IMR-90 (cell line): ENCODE measurements at regions not wholly inside any gene's neighbourhood (a gene's known extent, or its start where the extent isn't known, plus 50 kb on each side); places are given as distances from the start of the nearest gene placed in this dataset.

Experiments used
- ATAC-seq: fragments of 200-7000 bp; cut with Tn5 transposase; 2 replicates; pipeline ENCODE4 v1.9.1; 2020; ENCODE audit warnings: low read depth, mild to moderate bottlenecking, moderate library complexity
- BruUV-seq: library from RNA; stranded (reverse); fragments of 400-500 nt; replicated peaks from 2 replicates; lab custom pipeline; 2021; lab: Mats Ljungman, UMichigan
- CTCF ChIA-PET: fragments of 300-600 bp; formaldehyde crosslinking; extraction: SDS; loops from one replicate; lab custom pipeline; 2021; ENCODE audit warnings: antibody characterized with exemption; lab: Yijun Ruan, JAX
- POLR2A ChIA-PET: fragments of 300-600 bp; sonication (Branson Sonifier 250); formaldehyde crosslinking; loops from one replicate; lab custom pipeline; 2022; ENCODE audit warnings: antibody characterized with exemption; ENCODE audit not compliant: unreplicated experiment; lab: Charles Lee
- DNase-seq: peaks from one replicate; pipeline ENCODE4 v3.0.0; 2013
- H2AFZ ChIP-seq: replicated peaks from 2 replicates; pipeline ENCODE3; 2013; ENCODE audit warnings: low read length, mild to moderate bottlenecking; ENCODE audit not compliant: poor library complexity
- H2AK5ac ChIP-seq: 2 replicates; pipeline ENCODE4 v1.6.1; 2013; ENCODE audit warnings: low read depth, low read length, inconsistent platforms
- H2AK9ac ChIP-seq: replicated peaks from 2 replicates; pipeline ENCODE3; 2013; ENCODE audit warnings: mild to moderate bottlenecking, low read depth, low read length, moderate library complexity; ENCODE audit not compliant: poor library complexity
- H2BK120ac ChIP-seq: 2 replicates; pipeline ENCODE4 v1.6.1; 2013; ENCODE audit warnings: low read depth, low read length, inconsistent platforms
- H2BK15ac ChIP-seq: 3 replicates; pipeline ENCODE4 v1.6.1; 2013; ENCODE audit warnings: low read depth, low read length, inconsistent platforms
- H2BK20ac ChIP-seq: 2 replicates; pipeline ENCODE4 v1.6.1; 2013; ENCODE audit warnings: low read depth, mild to moderate bottlenecking, inconsistent platforms, low read length, moderate library complexity
- H2BK5ac ChIP-seq: 2 replicates; pipeline ENCODE4 v1.6.1; 2013; ENCODE audit warnings: mild to moderate bottlenecking, low read depth, low read length, inconsistent platforms; ENCODE audit not compliant: poor library complexity, severe bottlenecking
- H3K14ac ChIP-seq: replicated peaks from 2 replicates; pipeline ENCODE4 v1.6.1; 2013; ENCODE audit warnings: low read depth, low read length, inconsistent platforms
- H3K18ac ChIP-seq: 2 replicates; pipeline ENCODE4 v1.6.1; 2013; ENCODE audit warnings: low read depth, low read length, control low read depth
- H3K23ac ChIP-seq: 2 replicates; pipeline ENCODE4 v1.6.1; 2013; ENCODE audit warnings: low read depth, low read length, inconsistent platforms
- H3K27ac ChIP-seq: 2 replicates; pipeline ENCODE4 v1.5.1; 2013; ENCODE audit warnings: mild to moderate bottlenecking, control low read depth, low read length; ENCODE audit not compliant: insufficient read depth
- H3K27me3 ChIP-seq: 2 replicates; pipeline ENCODE4 v1.6.1; 2013; ENCODE audit warnings: low read length; ENCODE audit not compliant: control insufficient read depth, insufficient read depth
- H3K36me3 ChIP-seq: 2 replicates; pipeline ENCODE4 v1.6.1; 2013; ENCODE audit warnings: low read length, mixed read lengths; ENCODE audit not compliant: control insufficient read depth, insufficient read depth
- H3K4ac ChIP-seq: 2 replicates; pipeline ENCODE4 v1.6.1; 2013; ENCODE audit warnings: low read depth, low read length, inconsistent platforms
- H3K4me1 ChIP-seq: 2 replicates; pipeline ENCODE4 v1.6.1; 2013; ENCODE audit warnings: low read length, mixed read lengths; ENCODE audit not compliant: control insufficient read depth, insufficient read depth
- H3K4me2 ChIP-seq: 2 replicates; pipeline ENCODE4 v1.6.1; 2013; ENCODE audit warnings: low read depth, mild to moderate bottlenecking, control low read depth, low read length, moderate library complexity
- H3K4me3 ChIP-seq: 2 replicates; pipeline ENCODE4 v1.5.1; 2013; ENCODE audit warnings: low read depth, mild to moderate bottlenecking, control low read depth, low read length, moderate library complexity; ENCODE audit not compliant: insufficient read depth
- H3K56ac ChIP-seq: 2 replicates; pipeline ENCODE4 v1.6.1; 2013; ENCODE audit warnings: low read length, inconsistent platforms; ENCODE audit not compliant: insufficient read depth; ENCODE audit errors: extremely low read depth
- H3K79me1 ChIP-seq, 2 experiments: 2 replicates each; pipeline ENCODE4 v1.6.1; 2013; ENCODE audit warnings: low read length in 2 of 2, inconsistent platforms in 1 of 2, low read depth in 1 of 2
- H3K9ac ChIP-seq: 2 replicates; pipeline ENCODE4 v1.6.1; 2013; ENCODE audit warnings: low read depth, low read length, control low read depth
- H3K9me1 ChIP-seq: 2 replicates; pipeline ENCODE4 v1.6.1; 2013; ENCODE audit warnings: low read length, inconsistent platforms; ENCODE audit not compliant: insufficient read depth
- H3K9me3 ChIP-seq: 2 replicates; pipeline ENCODE4 v1.6.1; 2013; ENCODE audit warnings: low read length; ENCODE audit not compliant: control insufficient read depth, insufficient read depth
- H4K20me1 ChIP-seq: 2 replicates; pipeline ENCODE4 v1.6.1; 2013; ENCODE audit warnings: low read length, inconsistent platforms; ENCODE audit not compliant: insufficient read depth
- H4K5ac ChIP-seq: 2 replicates; pipeline ENCODE4 v1.6.1; 2013; ENCODE audit warnings: mild to moderate bottlenecking, low read depth, low read length, control low read depth
- H4K8ac ChIP-seq, 2 experiments: 2 replicates each; pipeline ENCODE4 v1.6.1; 2013; ENCODE audit warnings: low read depth in 2 of 2, low read length in 2 of 2, control low read depth in 1 of 2, inconsistent platforms in 1 of 2
- H4K91ac ChIP-seq: 2 replicates; pipeline ENCODE4 v1.6.1; 2013; ENCODE audit warnings: low read depth, low read length, inconsistent platforms; ENCODE audit not compliant: insufficient read depth
- BHLHE40 ChIP-seq: fragments of 150-350 bp; IDR thresholded peaks from 2 replicates; pipeline ENCODE4 v1.6.1; 2016; ENCODE audit warnings: mild to moderate bottlenecking, low read depth, low read length
- CEBPB ChIP-seq: IDR thresholded peaks from 2 replicates; pipeline ENCODE4 v1.6.1; 2012; ENCODE audit warnings: low read depth, low read length, improper control_type of control experiment
- CHD1 ChIP-seq: IDR thresholded peaks from 2 replicates; pipeline ENCODE4 v1.6.1; 2012; ENCODE audit warnings: low read depth, low read length, improper control_type of control experiment
- FOS ChIP-seq: fragments of 150-350 bp; IDR thresholded peaks from 2 replicates; pipeline ENCODE4 v1.6.1; 2016; ENCODE audit warnings: low read depth, low read length
- MAFK ChIP-seq: IDR thresholded peaks from 2 replicates; pipeline ENCODE4 v1.6.1; 2012; ENCODE audit warnings: low read depth, low read length, improper control_type of control experiment
- MAZ ChIP-seq: IDR thresholded peaks from 2 replicates; pipeline ENCODE4 v1.6.1; 2012; ENCODE audit warnings: low read depth, mild to moderate bottlenecking, low read length, improper control_type of control experiment, moderate library complexity, borderline replicate concordance
- MXI1 ChIP-seq: IDR thresholded peaks from 2 replicates; pipeline ENCODE4 v1.6.1; 2012; ENCODE audit warnings: low read depth, mild to moderate bottlenecking, low read length, moderate library complexity, borderline replicate concordance
- NFE2L2 ChIP-seq: fragments of 150-350 bp; IDR thresholded peaks from 2 replicates; pipeline ENCODE4 v1.6.1; 2016; ENCODE audit warnings: low read depth, mild to moderate bottlenecking, low read length
- POLR2A ChIP-seq: IDR thresholded peaks from 2 replicates; pipeline ENCODE4 v1.6.1; 2012; ENCODE audit warnings: mild to moderate bottlenecking, low read depth, low read length
- RAD21 ChIP-seq: IDR thresholded peaks from 2 replicates; pipeline ENCODE4 v1.6.1; 2012; ENCODE audit warnings: low read length, improper control_type of control experiment
- RCOR1 ChIP-seq: IDR thresholded peaks from 2 replicates; pipeline ENCODE4 v1.6.1; 2012; ENCODE audit warnings: mild to moderate bottlenecking, low read length, improper control_type of control experiment; ENCODE audit not compliant: insufficient replicate concordance
- RFX5 ChIP-seq: IDR thresholded peaks from 2 replicates; pipeline ENCODE4 v1.8.0; 2012; ENCODE audit warnings: low read depth, mild to moderate bottlenecking, low read length, moderate library complexity
- SMC3 ChIP-seq: fragments of 150-350 bp; IDR thresholded peaks from 2 replicates; pipeline ENCODE4 v1.6.1; 2016; ENCODE audit warnings: low read depth, mild to moderate bottlenecking, antibody characterized with exemption, low read length, moderate library complexity
- WGBS, 2 experiments: methylation state at CpG; one replicate each; pipeline versions ENCODE4 v1.1.5 to v1.1.7; 2013; ENCODE audit warnings: missing lambda C conversion rate in 2 of 2; ENCODE audit not compliant: insufficient read length in 1 of 2; ENCODE audit errors: extremely low coverage in 2 of 2; 5-methylcytosine and 5-hydroxymethylcytosine counted together
- dilution Hi-C: fragments of 300-500 bp; cut with HindIII; formaldehyde crosslinking; loops from one replicate; pipeline ENCODE4 v1.14.3; 2018; ENCODE audit warnings: low sequenced_read_pairs; ENCODE audit not compliant: unreplicated experiment
- in situ Hi-C: fragments of 300-500 bp; cut with MboI; formaldehyde crosslinking; loops from 3 replicates; pipeline ENCODE4 v1.14.3; 2019; ENCODE audit warnings: low sequenced_read_pairs, inconsistent platforms, mixed read lengths
- intact Hi-C: fragments of 100-400 bp; cut with micrococcal nuclease; formaldehyde crosslinking; loops from 2 replicates; pipeline ENCODE4 v1.10.0; 2022
- TF ChIP-seq, protein P1 (sequence below): fragments of 150-350 bp; IDR thresholded peaks from 2 replicates; pipeline ENCODE4 v1.6.1; 2017; ENCODE audit warnings: mild to moderate bottlenecking, antibody characterized with exemption, low read length, low read depth
- TF ChIP-seq, protein P2 (sequence below): conservative IDR thresholded peaks from 2 replicates; pipeline ENCODE4 v1.5.1; 2012; ENCODE audit warnings: mild to moderate bottlenecking, low read depth, low read length, improper control_type of control experiment
- TF ChIP-seq, protein P3 (sequence below): fragments of 150-350 bp; IDR thresholded peaks from 2 replicates; pipeline ENCODE4 v1.6.1; 2016; ENCODE audit warnings: low read depth, mild to moderate bottlenecking, low read length, moderate library complexity, borderline replicate concordance

DNA sequence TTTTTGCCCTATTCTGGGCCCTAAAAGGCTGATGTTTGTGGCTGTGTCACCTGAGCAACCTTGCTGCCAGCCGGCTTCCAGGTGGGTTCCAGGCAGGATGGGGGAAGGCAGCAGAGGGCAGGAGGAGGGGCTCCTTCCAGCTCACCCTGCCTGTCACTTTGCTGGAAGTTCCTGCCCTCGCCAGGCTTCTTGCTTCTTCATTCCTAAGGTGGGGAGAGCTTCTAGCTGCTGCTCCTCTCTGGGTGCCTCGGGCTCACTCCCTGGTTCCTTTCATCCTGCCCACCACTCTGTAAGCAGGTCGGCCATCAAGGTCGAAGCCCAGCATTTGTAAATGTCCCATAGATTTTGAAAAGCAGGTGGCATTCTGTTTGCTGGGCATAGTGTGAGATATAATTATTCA lies 249.4 kb upstream of the HS6ST1 start:
- Histone ChIP-seq H2BK5ac (no peak overlapping the region), H4K91ac (no peak overlapping the region), H4K5ac (no peak overlapping the region), H3K23ac (no peak overlapping the region), H2AK5ac (no peak overlapping the region), H2BK15ac (no peak overlapping the region), H3K4ac (no peak overlapping the region), H4K8ac (no peak overlapping the region), H4K20me1 (no peaks in the 10 kb centered on the region), H3K56ac (no peak overlapping the region), H3K9me3 (no peaks in the 10 kb centered on the region), H2AK9ac (peak overlapping the region; percentile 19), H2AFZ (peak overlapping the region; percentile 66), H2BK20ac (no peak overlapping the region; the same call in 1 of the 2 replicates), H3K9ac (no peak overlapping the region), H2BK120ac (no peak overlapping the region), H3K36me3 (no peaks in the 10 kb centered on the region), H3K27ac (no peak overlapping the region), H3K27me3 (no peaks in the 10 kb centered on the region), H3K9me1 (peaks cover 5% of the 10 kb centered on the region; the same call in 1 of the 2 replicates), H3K4me1 (peaks cover 3% of the 10 kb centered on the region; the same call in 1 of the 2 replicates), H3K4me3 (no peak overlapping the region), H3K18ac (no peak overlapping the region), H3K4me2 (no peak overlapping the region), H3K14ac (no peak overlapping the region), H3K79me1 (no peaks in the 10 kb centered on the region)
- no TSS peak for BruUV-seq
- intact Hi-C loops (no loop called here), dilution Hi-C loops (no loop called here), in situ Hi-C loops (no loop called here)
- ChIA-PET CTCF (no interaction called here), POLR2A (no interaction called here)
- ATAC-seq (no peak), DNase-seq (no peak)
- no CpG with 5 or more reads among the region's 5 CpGs for WGBS, 2 experiments
- TF ChIP-seq SMC3 (no peak), MAZ (no peak), CEBPB (no peak), MXI1 (no peak), RFX5 (no peak), MAFK (no peak), RAD21 (no peak), NFE2L2 (no peak), CHD1 (no peak), BHLHE40 (no peak), RCOR1 (no peak), FOS (no peak), POLR2A (no peak)
- TF ChIP-seq, protein P1, sequence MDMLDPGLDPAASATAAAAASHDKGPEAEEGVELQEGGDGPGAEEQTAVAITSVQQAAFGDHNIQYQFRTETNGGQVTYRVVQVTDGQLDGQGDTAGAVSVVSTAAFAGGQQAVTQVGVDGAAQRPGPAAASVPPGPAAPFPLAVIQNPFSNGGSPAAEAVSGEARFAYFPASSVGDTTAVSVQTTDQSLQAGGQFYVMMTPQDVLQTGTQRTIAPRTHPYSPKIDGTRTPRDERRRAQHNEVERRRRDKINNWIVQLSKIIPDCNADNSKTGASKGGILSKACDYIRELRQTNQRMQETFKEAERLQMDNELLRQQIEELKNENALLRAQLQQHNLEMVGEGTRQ = no peak
- TF ChIP-seq, protein P2, sequence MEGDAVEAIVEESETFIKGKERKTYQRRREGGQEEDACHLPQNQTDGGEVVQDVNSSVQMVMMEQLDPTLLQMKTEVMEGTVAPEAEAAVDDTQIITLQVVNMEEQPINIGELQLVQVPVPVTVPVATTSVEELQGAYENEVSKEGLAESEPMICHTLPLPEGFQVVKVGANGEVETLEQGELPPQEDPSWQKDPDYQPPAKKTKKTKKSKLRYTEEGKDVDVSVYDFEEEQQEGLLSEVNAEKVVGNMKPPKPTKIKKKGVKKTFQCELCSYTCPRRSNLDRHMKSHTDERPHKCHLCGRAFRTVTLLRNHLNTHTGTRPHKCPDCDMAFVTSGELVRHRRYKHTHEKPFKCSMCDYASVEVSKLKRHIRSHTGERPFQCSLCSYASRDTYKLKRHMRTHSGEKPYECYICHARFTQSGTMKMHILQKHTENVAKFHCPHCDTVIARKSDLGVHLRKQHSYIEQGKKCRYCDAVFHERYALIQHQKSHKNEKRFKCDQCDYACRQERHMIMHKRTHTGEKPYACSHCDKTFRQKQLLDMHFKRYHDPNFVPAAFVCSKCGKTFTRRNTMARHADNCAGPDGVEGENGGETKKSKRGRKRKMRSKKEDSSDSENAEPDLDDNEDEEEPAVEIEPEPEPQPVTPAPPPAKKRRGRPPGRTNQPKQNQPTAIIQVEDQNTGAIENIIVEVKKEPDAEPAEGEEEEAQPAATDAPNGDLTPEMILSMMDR = no peak
- TF ChIP-seq, protein P3, sequence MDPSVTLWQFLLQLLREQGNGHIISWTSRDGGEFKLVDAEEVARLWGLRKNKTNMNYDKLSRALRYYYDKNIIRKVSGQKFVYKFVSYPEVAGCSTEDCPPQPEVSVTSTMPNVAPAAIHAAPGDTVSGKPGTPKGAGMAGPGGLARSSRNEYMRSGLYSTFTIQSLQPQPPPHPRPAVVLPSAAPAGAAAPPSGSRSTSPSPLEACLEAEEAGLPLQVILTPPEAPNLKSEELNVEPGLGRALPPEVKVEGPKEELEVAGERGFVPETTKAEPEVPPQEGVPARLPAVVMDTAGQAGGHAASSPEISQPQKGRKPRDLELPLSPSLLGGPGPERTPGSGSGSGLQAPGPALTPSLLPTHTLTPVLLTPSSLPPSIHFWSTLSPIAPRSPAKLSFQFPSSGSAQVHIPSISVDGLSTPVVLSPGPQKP = no peak
